H54 (cell line): ENCODE measurements at regions not wholly inside any gene's neighbourhood (a gene's known extent, or its start where the extent isn't known, plus 50 kb on each side); places are given as distances from the start of the nearest gene placed in this dataset.

ENCODE experiments used
- DNase-seq: peaks from one replicate; pipeline ENCODE4 v3.0.0; 2011; ENCODE audit warnings: low spot score, mixed read lengths; ENCODE audit not compliant: insufficient read length
- FAIRE-seq: peaks from 3 replicates; lab custom pipeline; 2011; peaks lifted over from hg19 to GRCh38; lab: Jason Lieb, UNC
- POLR2A ChIP-seq: IDR thresholded peaks from 2 replicates; pipeline ENCODE4 v1.6.1; 2011; ENCODE audit warnings: low read depth, mild to moderate bottlenecking, low read length

DNA sequence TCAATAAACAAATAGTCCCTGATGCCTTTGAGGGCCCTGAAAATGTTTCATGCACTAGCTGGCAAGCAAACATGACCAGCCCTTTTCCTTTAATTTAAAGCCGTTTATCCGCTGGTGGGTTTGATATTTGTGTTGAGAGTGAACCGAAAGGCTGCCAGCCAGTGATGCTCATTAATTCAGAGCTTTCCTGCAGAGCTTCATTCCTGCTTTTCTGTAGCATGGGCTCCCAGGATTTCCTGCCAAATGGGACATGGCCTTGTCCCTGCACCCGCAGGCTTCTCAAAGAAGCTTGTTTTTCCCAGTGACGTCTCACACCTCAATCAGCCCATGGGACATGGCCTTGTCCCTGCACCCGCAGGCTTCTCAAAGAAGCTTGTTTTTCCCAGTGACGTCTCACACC lies 219.6 kb downstream of the MTHFS start:
- no peak for DNase-seq
- no peak for FAIRE-seq
- TF ChIP-seq POLR2A = no peak

DNA sequence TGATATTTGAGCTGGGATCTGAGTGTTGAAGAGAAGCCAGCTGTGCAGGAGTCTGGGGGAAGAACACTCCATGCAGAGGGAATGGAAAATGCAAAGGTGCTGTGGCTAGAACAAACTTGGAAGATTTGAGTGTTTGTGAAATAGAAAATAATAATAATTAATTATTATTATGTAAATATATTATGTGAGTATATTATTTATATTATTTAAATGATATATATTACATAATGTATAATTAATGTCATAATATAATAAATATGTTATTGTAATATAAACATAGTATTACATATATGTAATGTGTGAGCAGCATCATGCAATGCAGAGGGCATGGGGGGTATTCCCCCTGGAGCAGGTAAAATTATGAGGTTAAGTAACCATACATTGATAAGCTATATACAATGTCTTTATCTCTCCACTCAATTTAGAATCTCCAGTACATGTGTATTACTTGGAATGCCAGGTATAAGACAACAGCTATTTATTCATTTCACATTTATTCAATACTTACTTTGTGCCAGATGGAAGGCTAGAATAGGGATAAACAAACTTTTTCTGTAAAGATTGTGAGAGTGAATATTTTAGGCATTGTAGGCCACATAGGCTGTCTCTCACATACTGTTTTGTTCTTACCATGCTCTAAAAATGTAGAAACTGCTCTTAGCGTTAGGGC lies 218.6 kb downstream of the MTHFS start:
- no peak for TF ChIP-seq POLR2A

DNA sequence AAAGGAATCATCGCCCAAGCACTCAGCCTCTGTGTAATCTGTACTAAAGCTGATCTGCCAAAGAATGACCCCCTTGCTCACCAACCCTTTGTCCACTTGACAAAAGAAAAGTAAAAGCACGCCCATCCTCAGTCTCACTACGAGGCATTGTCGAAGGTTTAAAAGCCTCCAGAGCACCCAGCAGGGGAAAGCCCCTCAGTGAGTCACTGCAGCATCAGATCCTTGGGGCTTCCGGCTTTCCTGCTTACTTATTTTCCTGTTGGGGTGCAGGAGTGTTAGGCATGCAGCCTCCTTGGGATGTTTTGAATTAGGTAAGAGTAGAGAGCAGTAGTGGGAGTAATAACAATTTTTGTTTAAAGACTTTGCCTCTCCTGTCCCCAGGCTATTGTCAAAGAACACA lies 216.1 kb downstream of the MTHFS start:
- no peak for TF ChIP-seq POLR2A
- no peak for FAIRE-seq
- peak; percentile 38 for DNase-seq

More for the DNA sequence above, 218.6 kb downstream of the MTHFS start:
- no peak for FAIRE-seq
- DNase-seq = no peak

DNA sequence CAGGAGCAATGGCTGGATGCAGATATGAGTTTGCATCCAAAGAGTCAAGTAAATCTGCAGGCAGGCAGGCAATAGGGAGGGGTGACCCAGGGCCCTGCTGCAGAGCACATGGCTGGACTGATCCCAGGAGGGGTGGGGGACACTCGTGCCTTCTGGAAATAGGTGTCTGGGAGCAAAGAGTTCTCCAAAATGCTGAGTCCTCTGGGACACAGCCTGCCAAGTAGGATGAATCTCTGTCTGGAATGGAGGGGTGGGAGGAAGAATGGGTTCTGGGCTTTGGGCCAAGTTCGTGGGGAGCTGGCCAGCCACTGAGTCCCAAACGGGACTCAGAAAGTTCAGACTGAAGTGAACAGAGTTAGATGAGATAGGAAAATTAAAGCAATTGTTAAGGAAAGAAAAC lies 214.5 kb downstream of the MTHFS start:
- DNase-seq (no peak), FAIRE-seq (no peak)
- TF ChIP-seq POLR2A = no peak

DNA sequence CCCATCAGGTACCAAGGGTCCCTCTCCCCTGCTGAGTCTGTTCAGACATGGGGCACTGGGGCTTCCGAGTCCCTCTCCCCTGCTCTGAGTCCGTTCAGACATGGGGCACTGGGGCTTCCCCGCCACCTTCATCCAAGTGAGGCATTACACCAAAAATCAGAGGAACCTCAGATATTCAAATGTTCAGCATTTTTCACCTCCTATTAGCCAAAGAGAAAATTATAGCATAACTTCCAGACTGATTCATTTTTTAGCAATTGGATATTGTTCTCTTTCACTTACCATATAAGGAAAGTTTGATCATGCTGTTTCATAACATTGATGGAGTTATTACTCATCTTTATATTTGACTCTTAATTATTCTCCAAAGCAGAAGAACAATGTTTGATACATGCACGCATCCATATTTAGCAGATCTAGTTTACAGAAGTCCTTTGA lies 213.9 kb downstream of the MTHFS start:
- no peak for FAIRE-seq

DNA sequence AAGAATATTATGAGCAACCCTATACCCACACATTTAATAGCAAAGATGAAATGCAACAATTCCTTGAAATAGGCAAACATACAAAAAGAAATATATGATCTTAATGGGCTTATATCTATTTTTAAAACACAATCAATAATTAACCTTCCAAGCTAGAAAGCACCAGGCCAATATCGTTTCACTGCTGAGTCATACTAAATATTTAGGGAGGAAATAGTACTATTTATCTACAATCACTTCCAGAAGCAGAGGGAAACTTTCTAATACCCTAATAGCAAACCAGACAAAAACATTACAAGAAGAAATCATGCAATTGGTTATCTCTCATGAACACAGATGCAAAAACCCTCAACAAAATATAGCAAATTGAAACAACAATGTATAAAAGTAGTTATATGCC lies 207.8 kb downstream of the MTHFS start:
- FAIRE-seq = no peak
- TF ChIP-seq POLR2A = no peak
- no peak for DNase-seq

More for the DNA sequence above, 213.9 kb downstream of the MTHFS start:
- no peak for DNase-seq
- TF ChIP-seq POLR2A = no peak

DNA sequence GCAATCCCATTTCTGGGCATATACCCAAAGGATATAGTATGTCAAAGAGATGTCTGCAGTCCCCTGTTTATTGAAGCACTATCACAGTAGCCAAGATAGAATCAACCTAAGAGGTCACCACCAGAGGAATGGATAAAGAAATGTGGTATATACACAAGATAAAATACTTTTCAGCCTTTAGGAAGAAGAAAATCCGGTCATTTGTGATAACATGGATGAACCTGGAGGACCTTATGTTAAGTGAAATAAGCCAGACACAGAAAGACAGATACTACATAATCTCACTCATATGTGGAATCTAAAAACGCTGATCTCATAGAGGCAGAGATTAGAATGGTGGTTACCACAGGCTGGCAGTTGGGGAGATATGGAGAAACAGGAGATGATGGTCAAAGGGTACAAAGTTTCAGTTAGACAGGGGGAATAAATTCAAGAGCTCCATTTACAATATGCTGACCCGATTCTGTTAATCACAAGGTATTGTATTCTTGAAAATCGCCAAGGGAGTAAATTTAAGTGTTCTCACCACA lies 195.8 kb downstream of the MTHFS start:
- FAIRE-seq (no peak), DNase-seq (no peak)
- no peak for TF ChIP-seq POLR2A

DNA sequence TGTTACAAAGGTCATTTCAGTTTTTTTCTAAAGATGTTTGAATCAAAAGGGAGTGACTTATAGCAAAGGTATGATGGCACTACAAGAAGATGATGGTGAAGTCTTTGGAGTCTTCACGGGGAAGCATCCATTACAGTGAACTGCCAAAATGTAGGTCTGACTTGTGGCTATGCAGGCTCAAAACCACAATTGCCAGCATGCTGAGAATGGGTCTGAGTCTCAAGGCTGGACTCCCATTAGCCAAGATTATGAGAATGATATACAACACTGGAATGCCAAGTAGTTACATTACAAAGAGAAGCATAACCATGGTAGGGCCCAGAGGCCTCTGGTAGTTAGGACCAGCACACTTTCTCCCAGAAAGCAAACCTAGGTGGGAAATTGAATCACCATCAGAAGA lies 194.2 kb downstream of the MTHFS start:
- FAIRE-seq = no peak
- no peak for DNase-seq
- TF ChIP-seq POLR2A = no peak

DNA sequence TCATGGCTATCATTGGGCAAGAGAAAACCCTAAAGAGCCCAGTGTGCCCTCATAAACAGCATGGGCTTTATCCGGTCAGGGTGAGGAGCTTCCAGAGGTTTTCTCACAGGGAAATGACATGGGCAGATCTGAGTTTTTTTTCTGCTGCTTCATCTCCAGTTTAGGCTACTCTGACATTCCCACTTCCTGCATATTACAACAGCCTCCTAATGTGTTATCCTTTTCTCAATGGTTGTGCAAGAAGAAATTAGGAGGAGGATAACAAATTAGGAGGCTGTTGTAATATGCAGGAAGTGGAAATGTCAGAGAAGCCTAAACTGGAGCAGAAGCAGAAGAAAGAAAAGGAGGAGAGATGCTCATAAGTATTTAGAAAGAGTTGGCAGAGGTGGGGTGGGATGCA lies 175.6 kb downstream of the MTHFS start:
- FAIRE-seq (no peak), DNase-seq (no peak)
- no peak for TF ChIP-seq POLR2A

DNA sequence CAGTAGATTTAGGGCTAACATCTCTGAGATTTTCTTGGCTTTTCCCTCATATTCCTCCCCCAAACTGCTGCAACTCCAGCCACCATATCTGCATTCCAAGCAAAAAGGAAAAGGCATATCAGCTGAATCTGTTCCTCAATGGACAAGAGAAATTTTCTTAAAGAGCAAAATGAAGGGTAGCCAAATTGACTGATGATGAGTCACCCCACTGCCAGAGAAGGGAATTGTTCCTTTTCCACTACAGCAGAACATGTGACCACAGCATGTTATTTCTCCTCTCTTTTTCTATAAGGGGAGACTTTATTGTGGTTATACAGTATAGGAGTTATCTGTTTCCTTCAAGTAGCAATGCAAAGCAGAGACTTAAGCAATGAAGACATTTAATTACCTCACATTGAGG lies 172.5 kb downstream of the MTHFS start:
- no peak for FAIRE-seq

DNA sequence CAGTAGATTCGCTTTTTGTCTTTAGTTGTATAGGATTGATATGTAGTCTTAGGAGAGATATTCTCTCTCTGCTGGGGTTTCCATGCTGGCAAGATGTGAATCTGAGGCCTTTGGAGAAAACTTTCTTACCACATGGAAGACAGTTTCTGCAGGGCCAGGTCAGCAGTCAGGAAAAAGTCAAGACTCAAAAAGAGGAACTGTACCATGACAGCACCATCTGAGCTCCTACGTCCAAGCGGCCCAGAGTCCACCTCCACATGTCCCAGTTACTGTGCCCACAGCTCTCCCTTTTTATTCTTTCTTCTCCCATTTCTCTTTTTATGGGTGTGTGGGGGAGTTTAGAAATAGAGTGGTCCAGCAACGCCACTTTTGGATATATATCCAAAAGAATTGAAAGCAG lies 172.0 kb downstream of the MTHFS start:
- TF ChIP-seq POLR2A = no peak
- DNase-seq (no peak), FAIRE-seq (no peak)

More for the DNA sequence above, 172.5 kb downstream of the MTHFS start:
- TF ChIP-seq POLR2A = no peak
- DNase-seq = no peak

DNA sequence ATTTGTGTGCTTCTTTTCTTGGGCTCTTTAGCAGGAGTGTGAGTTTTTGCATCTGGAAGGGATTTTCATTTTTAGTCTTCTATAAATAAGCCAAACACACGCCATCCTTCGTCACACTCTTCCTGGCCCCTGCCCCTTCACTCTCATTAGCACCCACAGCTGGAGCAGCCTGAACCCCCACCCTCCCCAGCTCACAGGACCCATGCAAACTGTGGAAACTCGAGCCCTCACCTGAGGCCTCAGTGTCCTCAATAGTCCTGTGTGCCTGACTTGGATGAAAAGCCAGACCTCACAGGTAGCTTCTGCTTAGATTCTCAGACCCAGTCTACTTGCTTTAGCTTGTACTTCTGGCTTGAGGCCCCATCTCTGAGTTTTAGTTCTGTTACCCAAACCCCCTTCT lies 167.9 kb downstream of the MTHFS start:
- FAIRE-seq (no peak), DNase-seq (no peak)
- no peak for TF ChIP-seq POLR2A

DNA sequence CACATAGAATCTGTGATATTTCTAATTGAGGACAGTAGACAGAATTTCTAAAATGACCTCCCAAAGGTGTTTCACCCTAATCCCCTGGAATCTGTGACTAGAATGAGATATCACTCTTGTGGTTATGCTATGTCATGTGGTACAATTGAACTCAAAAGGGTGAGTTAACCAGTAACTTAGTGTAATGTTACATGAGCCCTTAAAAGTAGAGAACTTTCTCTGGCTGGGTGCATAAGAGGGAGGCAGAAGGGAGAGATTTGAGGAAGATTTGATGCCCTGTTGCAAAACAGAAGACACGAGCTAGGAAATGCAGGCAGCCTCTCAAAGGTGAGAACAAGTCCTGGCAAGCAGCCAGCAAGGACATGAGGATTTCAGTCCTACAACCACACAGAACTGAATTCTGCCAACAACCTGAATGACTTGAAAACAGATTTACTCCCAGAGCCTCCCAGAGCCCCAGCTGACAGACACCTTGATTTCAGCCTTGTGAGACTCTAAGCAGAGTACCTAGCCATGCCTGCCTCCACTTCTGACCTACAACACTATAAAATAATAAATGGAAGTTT lies 160.3 kb downstream of the MTHFS start:
- FAIRE-seq (no peak), DNase-seq (no peak)
- no peak for TF ChIP-seq POLR2A

DNA sequence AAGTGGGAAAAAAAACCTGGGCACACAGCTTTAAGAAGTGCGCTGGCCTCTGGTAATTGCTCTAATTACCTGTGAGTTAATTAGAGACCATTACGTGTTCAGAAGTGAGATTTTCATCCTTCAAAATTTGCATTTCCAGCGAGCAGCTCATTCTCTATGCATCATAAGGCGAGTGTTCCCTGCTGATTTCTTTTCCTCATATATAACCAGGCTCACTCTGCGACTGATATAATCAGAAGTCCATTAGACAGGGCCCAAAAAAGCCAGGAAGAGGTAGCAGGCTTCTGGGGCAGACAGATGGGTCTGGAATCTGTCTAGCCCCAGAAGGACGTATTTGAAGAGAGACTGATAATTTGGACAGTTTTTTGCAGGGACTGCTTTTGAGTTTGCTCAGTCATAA lies 158.7 kb downstream of the MTHFS start:
- no peak for DNase-seq
- FAIRE-seq = no peak
- no peak for TF ChIP-seq POLR2A

DNA sequence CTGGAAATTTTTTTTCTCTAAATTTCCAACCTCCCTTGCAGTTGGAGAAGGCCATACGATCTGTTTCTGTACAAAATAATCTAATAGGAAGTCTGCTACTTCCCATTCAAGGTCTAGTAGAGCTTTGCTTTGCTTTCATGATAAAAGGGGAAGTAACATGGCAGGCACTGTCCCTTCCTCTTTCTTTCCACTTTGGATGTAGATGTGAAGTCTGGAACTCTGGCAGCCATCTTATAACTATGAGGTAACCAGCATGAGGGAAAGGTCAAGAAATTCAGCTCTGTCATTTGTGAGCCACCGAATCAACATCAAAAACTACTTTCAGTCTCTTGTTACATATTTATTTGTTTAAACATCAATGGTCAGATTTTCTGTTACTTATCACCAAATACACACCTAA lies 156.3 kb downstream of the MTHFS start:
- DNase-seq (no peak), FAIRE-seq (no peak)
- no peak for TF ChIP-seq POLR2A
